ENCODE measurements at regions not wholly inside any gene's neighbourhood (a gene's known extent, or its start where the extent isn't known, plus 50 kb on each side); places are given as distances from the start of the nearest gene placed in this dataset.

- TF ChIP-seq CTCF (IDR thresholded peaks at IDR 0.05) (no peak), POLR2A (IDR thresholded peaks at IDR 0.05) (no peak)
Measured at GRCh38 chrX:40327085-40327484, 229.3 kb upstream of the BCOR start.

Measured in testis (tissue), 2 donors.